Endothelial cell of umbilical vein (primary cell): ENCODE measurements at regions not wholly inside any gene's neighbourhood (a gene's known extent, or its start where the extent isn't known, plus 50 kb on each side); places are given as distances from the start of the nearest gene placed in this dataset.

Experiments used
- BruUV-seq: library from RNA; stranded (reverse); fragments of 400-500 nt; replicated peaks from 2 replicates; lab custom pipeline; 2021; lab: Mats Ljungman, UMichigan
- CTCF ChIA-PET: fragments of 300-600, 350-600 bp; sonication (Branson Sonifier 250); formaldehyde crosslinking; loops from one replicate; lab custom pipeline; 2021; ENCODE audit warnings: antibody characterized with exemption, inconsistent platforms; lab: Charles Lee
- POLR2A ChIA-PET: fragments of 300-600, 350-600 bp; sonication (Branson Sonifier 250); formaldehyde crosslinking; loops from one replicate; lab custom pipeline; 2021; ENCODE audit warnings: antibody characterized with exemption, inconsistent platforms; lab: Charles Lee
- DNase-seq: peaks from one replicate; pipeline ENCODE4 v3.0.0-alpha.2; 2011; ENCODE audit warnings: low read depth, low spot score
- FAIRE-seq: peaks from 2 replicates; lab custom pipeline; 2011; peaks lifted over from hg19 to GRCh38; lab: Jason Lieb, UNC
- H2AFZ ChIP-seq: 2 replicates; pipeline ENCODE4 v1.6.0; 2012; ENCODE audit warnings: low read depth, low read length, control low read depth, inconsistent platforms
- H3K27ac ChIP-seq: 2 replicates; pipeline ENCODE4 v1.5.1; 2011; ENCODE audit warnings: low read depth, mild to moderate bottlenecking, control low read depth, low read length, moderate library complexity; ENCODE audit not compliant: insufficient read depth
- H3K27me3 ChIP-seq, 2 experiments: 2 replicates each; pipeline versions ENCODE4 v1.6.0 to v1.6.1; 2011; ENCODE audit warnings: low read length in 2 of 2, mixed read lengths in 1 of 2; ENCODE audit not compliant: control insufficient read depth in 2 of 2, insufficient read depth in 2 of 2
- H3K36me3 ChIP-seq, 2 experiments: 2 replicates in 1 of 2; 3 replicates in 1 of 2; pipeline ENCODE4 v1.5.1; 2011; ENCODE audit warnings: low read length in 2 of 2, mild to moderate bottlenecking in 1 of 2, moderate library complexity in 1 of 2; ENCODE audit not compliant: control insufficient read depth in 2 of 2, insufficient read depth in 2 of 2; ENCODE audit errors: extremely low read depth in 1 of 2
- H3K4me1 ChIP-seq: 3 replicates; pipeline ENCODE4 v1.5.1; 2011; ENCODE audit warnings: mild to moderate bottlenecking, low read length; ENCODE audit not compliant: control insufficient read depth, insufficient read depth; ENCODE audit errors: extremely low read depth
- H3K4me2 ChIP-seq: 2 replicates; pipeline ENCODE4 v1.6.1; 2011; ENCODE audit warnings: low read length, control low read depth, mixed read lengths; ENCODE audit not compliant: insufficient read depth
- H3K4me3 ChIP-seq, 3 experiments: fragments of 200-600 bp in 1 of 3; sonication (generic), shearing (Covaris generic) in 1 of 3; replicated peaks in 1 of 3; 2 replicates each; pipeline ENCODE4 v1.5.1; 2011 to 2016; ENCODE audit warnings: control low read depth in 3 of 3, low read length in 3 of 3, mild to moderate bottlenecking in 2 of 3, inconsistent platforms in 1 of 3, low read depth in 1 of 3, moderate library complexity in 1 of 3; ENCODE audit not compliant: insufficient read depth in 1 of 3
- H3K79me2 ChIP-seq: 2 replicates; pipeline ENCODE4 v1.6.0; 2012; ENCODE audit warnings: low read length, inconsistent platforms; ENCODE audit not compliant: control insufficient read depth, insufficient read depth
- H3K9ac ChIP-seq: replicated peaks from 2 replicates; pipeline ENCODE3; 2011; ENCODE audit warnings: low read length, control low read depth; ENCODE audit not compliant: insufficient read depth; ENCODE audit errors: extremely low read depth
- H3K9me1 ChIP-seq: replicated peaks from 3 replicates; pipeline ENCODE4 v1.6.0; 2011; ENCODE audit warnings: mild to moderate bottlenecking, low read length; ENCODE audit not compliant: control insufficient read depth, insufficient read depth; ENCODE audit errors: extremely low read depth
- H3K9me3 ChIP-seq: replicated peaks from 2 replicates; pipeline ENCODE4 v1.5.1; 2012; ENCODE audit warnings: low read length, inconsistent platforms; ENCODE audit not compliant: control insufficient read depth, insufficient read depth
- H4K20me1 ChIP-seq: replicated peaks from 2 replicates; pipeline ENCODE3; 2011; ENCODE audit warnings: mild to moderate bottlenecking, low read length; ENCODE audit not compliant: control insufficient read depth, insufficient read depth; ENCODE audit errors: extremely low read depth
- EZH2 ChIP-seq: IDR thresholded peaks from 2 replicates; pipeline ENCODE4 v1.6.1; 2012; ENCODE audit warnings: borderline replicate concordance, low read depth, mild to moderate bottlenecking, moderate library complexity, low read length, inconsistent platforms; ENCODE audit not compliant: severe bottlenecking
- FOS ChIP-seq: IDR thresholded peaks from 2 replicates; pipeline ENCODE4 v1.6.1; 2011; ENCODE audit warnings: mild to moderate bottlenecking, low read length, moderate library complexity, borderline replicate concordance; ENCODE audit not compliant: insufficient read depth
- GATA2 ChIP-seq: IDR thresholded peaks from 2 replicates; pipeline ENCODE4 v1.7.0; 2011; ENCODE audit warnings: low read depth, mild to moderate bottlenecking, moderate library complexity, mixed read lengths, low read length; ENCODE audit not compliant: insufficient read length, insufficient read depth
- JUN ChIP-seq: IDR thresholded peaks from 2 replicates; pipeline ENCODE4 v1.6.1; 2011; ENCODE audit warnings: borderline replicate concordance, low read depth; ENCODE audit not compliant: insufficient read length, insufficient read depth
- MYC ChIP-seq: IDR thresholded peaks from one replicate; pipeline ENCODE4 v1.6.1; 2011; ENCODE audit warnings: mild to moderate bottlenecking, low read depth, low read length
- POLR2A ChIP-seq: IDR thresholded peaks from 2 replicates; pipeline ENCODE4 v1.6.1; 2012; ENCODE audit warnings: low read depth, mild to moderate bottlenecking, control low read depth, low read length
- POLR2AphosphoS5 ChIP-seq: IDR thresholded peaks from 2 replicates; pipeline ENCODE4 v1.6.1; 2012; ENCODE audit warnings: low read depth, mild to moderate bottlenecking, control low read depth, low read length, moderate library complexity; ENCODE audit not compliant: insufficient read depth
- dilution Hi-C: fragments of 300-500 bp; cut with MboI; formaldehyde crosslinking; loops from one replicate; pipeline ENCODE4 v1.15.0; 2019; ENCODE audit warnings: low sequenced_read_pairs; ENCODE audit not compliant: extremely low pct_ligation_motif_present
- intact Hi-C: fragments of 100-400 bp; cut with micrococcal nuclease; formaldehyde crosslinking; loops from one replicate; pipeline ENCODE4 v1.10.0; 2022
- TF ChIP-seq, protein P1 (sequence below), 2 donors: IDR thresholded peaks; 1 replicate in 1 of 2; 2 replicates in 1 of 2; pipeline ENCODE4 v1.5.1; 2011; ENCODE audit warnings: low read length in 2 of 2, mild to moderate bottlenecking in 2 of 2, moderate library complexity in 2 of 2, control low read depth in 1 of 2, inconsistent platforms in 1 of 2, low read depth in 1 of 2; ENCODE audit not compliant: insufficient read depth in 1 of 2; ENCODE audit errors: extremely low read depth in 1 of 2
- TF ChIP-seq, protein P2 (sequence below): IDR thresholded peaks from 2 replicates; pipeline ENCODE4 v1.6.1; 2011; ENCODE audit not compliant: insufficient read depth, insufficient read length

DNA sequence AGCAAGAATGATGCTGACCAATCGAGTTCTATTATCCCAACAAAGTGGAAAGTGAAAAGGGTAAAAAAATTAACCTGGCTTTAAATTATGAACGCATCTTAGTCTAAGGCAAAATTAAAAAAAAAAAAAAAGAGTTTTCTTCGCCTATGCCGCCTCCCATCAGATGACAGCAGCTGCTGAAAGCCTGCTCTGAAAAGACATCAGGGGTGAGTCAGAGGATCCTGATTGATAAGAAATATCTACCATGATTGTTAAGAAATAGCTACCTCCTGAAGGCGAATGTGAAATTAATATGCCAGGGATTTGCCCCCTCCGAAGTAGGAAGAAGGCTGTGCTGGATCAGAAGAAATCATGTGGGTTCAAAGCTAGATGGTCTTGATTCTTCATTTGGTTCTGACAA, 216.8 kb upstream of the C1orf87 start:
- FAIRE-seq (no peak), DNase-seq (no peak)
- BruUV-seq: no TSS peak
- Histone ChIP-seq H3K27ac (no peak overlapping the region), H4K20me1 (no peaks in the 10 kb centered on the region), H3K27me3 (no peaks in the 10 kb centered on the region), H3K4me3 (no peak overlapping the region), H3K9me3 (no peaks in the 10 kb centered on the region), H3K4me1 (no peaks in the 10 kb centered on the region), H3K9me1 (no peaks in the 10 kb centered on the region), H3K4me2 (no peak overlapping the region), H3K36me3 (no peaks in the 10 kb centered on the region), H2AFZ (no peak overlapping the region), H3K79me2 (no peaks in the 10 kb centered on the region), H3K9ac (no peak overlapping the region)
- dilution Hi-C loops: no loop called here
- intact Hi-C loops: no loop called here
- POLR2A ChIA-PET: no interaction called here
- CTCF ChIA-PET: interaction anchor here (0.8 to 1.7 kb wide), 5 partner anchors 9 to 1563 kb away, joined by 3 to 6 read pairs (median 4); no protein-coding TSS in a partner anchor
- TF ChIP-seq POLR2A: no peak
- TF ChIP-seq, protein P1, sequence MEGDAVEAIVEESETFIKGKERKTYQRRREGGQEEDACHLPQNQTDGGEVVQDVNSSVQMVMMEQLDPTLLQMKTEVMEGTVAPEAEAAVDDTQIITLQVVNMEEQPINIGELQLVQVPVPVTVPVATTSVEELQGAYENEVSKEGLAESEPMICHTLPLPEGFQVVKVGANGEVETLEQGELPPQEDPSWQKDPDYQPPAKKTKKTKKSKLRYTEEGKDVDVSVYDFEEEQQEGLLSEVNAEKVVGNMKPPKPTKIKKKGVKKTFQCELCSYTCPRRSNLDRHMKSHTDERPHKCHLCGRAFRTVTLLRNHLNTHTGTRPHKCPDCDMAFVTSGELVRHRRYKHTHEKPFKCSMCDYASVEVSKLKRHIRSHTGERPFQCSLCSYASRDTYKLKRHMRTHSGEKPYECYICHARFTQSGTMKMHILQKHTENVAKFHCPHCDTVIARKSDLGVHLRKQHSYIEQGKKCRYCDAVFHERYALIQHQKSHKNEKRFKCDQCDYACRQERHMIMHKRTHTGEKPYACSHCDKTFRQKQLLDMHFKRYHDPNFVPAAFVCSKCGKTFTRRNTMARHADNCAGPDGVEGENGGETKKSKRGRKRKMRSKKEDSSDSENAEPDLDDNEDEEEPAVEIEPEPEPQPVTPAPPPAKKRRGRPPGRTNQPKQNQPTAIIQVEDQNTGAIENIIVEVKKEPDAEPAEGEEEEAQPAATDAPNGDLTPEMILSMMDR (IDR thresholded peaks at IDR 0.05; ENCODE audit: extremely low read depth in 1 of 2, insufficient read depth in 1 of 2, low read depth in 1 of 2, low read length in 2 of 2): no peak
- no peak for TF ChIP-seq GATA2
- TF ChIP-seq EZH2: no peak
- no peak for TF ChIP-seq FOS
- TF ChIP-seq, protein P2, sequence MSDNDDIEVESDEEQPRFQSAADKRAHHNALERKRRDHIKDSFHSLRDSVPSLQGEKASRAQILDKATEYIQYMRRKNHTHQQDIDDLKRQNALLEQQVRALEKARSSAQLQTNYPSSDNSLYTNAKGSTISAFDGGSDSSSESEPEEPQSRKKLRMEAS: no peak
- TF ChIP-seq JUN: no peak
- no peak for TF ChIP-seq MYC
- TF ChIP-seq POLR2AphosphoS5: no peak
